Transverse colon (tissue), 4 donors: ENCODE measurements at regions not wholly inside any gene's neighbourhood (a gene's known extent, or its start where the extent isn't known, plus 50 kb on each side); places are given as distances from the start of the nearest gene placed in this dataset.

Experiments
- DNase-seq: peaks from one replicate; pipeline ENCODE4 v3.0.0-alpha.2; 2019
- H3K27ac ChIP-seq, 4 donors: fragments of 200-600 bp; sonication (generic); 2 replicates each; pipeline ENCODE4 v1.5.1; 2016 to 2018; ENCODE audit warnings: inconsistent platforms in 4 of 4
- H3K27me3 ChIP-seq: fragments of 200-600 bp; sonication (generic); 2 replicates; pipeline ENCODE4 v1.5.1; 2017; ENCODE audit warnings: inconsistent platforms
- H3K36me3 ChIP-seq, 4 donors: fragments of 200-600 bp; sonication (generic); 2 replicates each; pipeline ENCODE4 v1.5.1; 2017 to 2019; ENCODE audit warnings: inconsistent platforms in 4 of 4
- H3K4me1 ChIP-seq, 4 donors: fragments of 200-600 bp; sonication (generic); 2 replicates each; pipeline ENCODE4 v1.5.1; 2017 to 2020; ENCODE audit warnings: inconsistent platforms in 4 of 4
- H3K4me3 ChIP-seq, 4 donors: fragments of 200-600 bp; sonication (generic); 1 replicate in 1 of 4; 2 replicates in 3 of 4; pipeline versions ENCODE4 v1.5.1 to v1.6.1; 2017 to 2019; ENCODE audit warnings: inconsistent platforms in 4 of 4
- H3K9me3 ChIP-seq, 2 donors: fragments of 200-600 bp; sonication (generic); 2 replicates each; pipeline ENCODE4 v1.5.1; 2017 to 2019; ENCODE audit warnings: inconsistent platforms in 2 of 2
- CTCF ChIP-seq, 5 experiments: fragments of 200-600 bp in 3 of 5; fragments of 450-650 bp in 2 of 5; sonication (generic) in 3 of 5; IDR thresholded peaks; 1 replicate in 2 of 5; 2 replicates in 3 of 5; pipeline ENCODE4 v1.5.1; 2016 to 2017; ENCODE audit warnings: antibody characterized with exemption in 5 of 5, inconsistent platforms in 3 of 5, mild to moderate bottlenecking in 2 of 5, moderate library complexity in 1 of 5
- EP300 ChIP-seq: sonication (generic); formaldehyde crosslinking; IDR thresholded peaks from one replicate; pipeline ENCODE4 v1.6.1; 2017; ENCODE audit warnings: antibody characterized with exemption, low read depth
- POLR2A ChIP-seq: fragments of 450-650 bp; IDR thresholded peaks from one replicate; pipeline ENCODE4 v1.6.1; 2016; ENCODE audit warnings: antibody characterized with exemption, mild to moderate bottlenecking, moderate library complexity
- POLR2AphosphoS5 ChIP-seq, 3 donors: sonication (generic); formaldehyde crosslinking; IDR thresholded peaks; one replicate each; pipeline ENCODE4 v1.6.1; 2016; ENCODE audit warnings: antibody characterized with exemption in 3 of 3
- WGBS, 2 donors: methylation state at CpG; one replicate each; pipeline ENCODE4 v1.1.5; 2018; ENCODE audit warnings: low coverage in 1 of 2; 5-methylcytosine and 5-hydroxymethylcytosine counted together
- in situ Hi-C, 4 donors: fragments of 200-750 bp; cut with MboI; loops; one replicate each; pipeline versions ENCODE4 v1.15.0 to v1.15.1; 2017; ENCODE audit warnings: low sequenced_read_pairs in 3 of 4, low pct_ligation_motif_present in 1 of 4, low pct_unique_long_range_greater_than_20kb in 1 of 4
- intact Hi-C: fragments of 100-400 bp; cut with DNase I; formaldehyde crosslinking; loops from one replicate; pipeline ENCODE4 v1.15.1; 2023; ENCODE audit warnings: low total_unique reads

DNA sequence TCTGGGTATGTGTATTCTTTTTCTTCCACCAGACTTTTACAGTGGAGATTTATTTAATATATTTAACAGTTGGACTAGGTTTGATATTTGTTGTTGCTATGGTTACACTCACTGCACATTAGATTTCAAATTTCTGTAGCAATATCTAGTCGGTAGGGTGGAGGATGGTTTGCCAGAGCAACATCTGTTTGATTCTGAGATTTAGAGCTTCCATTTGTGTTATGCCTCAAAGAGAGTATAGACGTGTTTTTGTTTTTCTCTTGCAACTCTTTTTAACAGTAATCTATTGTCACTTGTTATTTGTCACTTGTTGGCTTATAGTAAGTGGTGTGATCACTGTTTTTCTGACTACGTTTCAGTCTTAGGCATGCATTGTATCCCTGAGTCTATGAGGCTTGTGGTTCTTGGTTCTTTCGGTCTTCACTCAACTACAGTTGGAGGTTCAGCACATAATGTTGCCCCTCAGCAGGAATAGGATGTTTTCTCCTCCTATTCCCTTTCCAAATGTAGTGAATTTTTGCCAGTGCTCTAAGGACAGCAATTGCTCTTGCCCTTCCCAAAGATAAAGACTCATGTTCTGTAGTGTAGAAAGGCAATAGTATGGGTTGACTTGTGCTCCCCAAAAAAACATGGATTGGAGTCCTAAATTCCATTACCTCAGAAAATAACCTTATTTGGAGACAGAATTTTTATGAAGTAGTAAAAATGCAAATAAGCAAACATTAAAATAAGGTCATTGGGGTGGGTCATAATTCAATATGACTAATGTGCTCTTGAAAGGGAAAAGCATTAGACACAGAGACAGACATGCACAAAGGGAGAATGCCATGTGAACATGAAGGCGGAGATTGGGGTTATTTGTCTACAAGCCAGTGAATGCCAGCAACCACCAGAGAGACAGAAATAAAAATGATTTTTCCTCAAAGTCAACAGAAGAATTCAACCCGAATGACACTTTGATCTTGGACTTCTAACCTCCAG is 692.1 kb downstream of the DIPK2A start:
- Histone ChIP-seq H3K36me3 (no peaks in the 10 kb centered on the region), H3K9me3 (no peaks in the 10 kb centered on the region), H3K27ac (no peak overlapping the region), H3K27me3 (no peaks in the 10 kb centered on the region), H3K4me1 (no peaks in the 10 kb centered on the region), H3K4me3 (no peak overlapping the region)
- in situ Hi-C loops (no loop called here), intact Hi-C loops (no loop called here)
- no peak for DNase-seq
- TF ChIP-seq POLR2AphosphoS5 (IDR thresholded peaks at IDR 0.05) (no peak), POLR2A (no peak), EP300 (no peak)
- 64 to 70% methylated on average over 4 to 6 of the region's 6 CpGs for WGBS, 2 donors

GRCh38 chr3:144665567-144666053 is 694.0 kb downstream of the DIPK2A start:
- Histone ChIP-seq H3K27ac (no peak overlapping the region), H3K9me3 (no peaks in the 10 kb centered on the region), H3K27me3 (no peaks in the 10 kb centered on the region), H3K36me3 (no peaks in the 10 kb centered on the region), H3K4me3 (no peak overlapping the region), H3K4me1 (no peaks in the 10 kb centered on the region)
- DNase-seq, result no peak
- WGBS, 2 donors, result 53 to 67% methylated on average over 1 of the region's 1 CpG
- in situ Hi-C loops (no loop called here), intact Hi-C loops (no loop called here)
- no peak for TF ChIP-seq CTCF (IDR thresholded peaks at IDR 0.05)
- no peak for TF ChIP-seq POLR2A

- intact Hi-C loops (no loop called here), in situ Hi-C loops (no loop called here)
- WGBS, 2 donors, result 80 to 87% methylated on average over 3 of the region's 3 CpGs
- Histone ChIP-seq H3K9me3 (no peaks in the 10 kb centered on the region), H3K27me3 (no peaks in the 10 kb centered on the region), H3K4me1 (no peaks in the 10 kb centered on the region), H3K27ac (no peak overlapping the region), H3K36me3 (no peaks in the 10 kb centered on the region), H3K4me3 (no peak overlapping the region)
- DNase-seq, result no peak
- TF ChIP-seq CTCF (IDR thresholded peaks at IDR 0.05), result no peak
- TF ChIP-seq EP300, result no peak
- no peak for TF ChIP-seq POLR2AphosphoS5 (IDR thresholded peaks at IDR 0.05)
- TF ChIP-seq POLR2A, result no peak
Observed at GRCh38 chr3:144670571-144670970, 698.9 kb downstream of the DIPK2A start.

- no peaks in the 10 kb centered on the region for H3K4me1 ChIP-seq
- no peak for TF ChIP-seq POLR2AphosphoS5 (IDR thresholded peaks at IDR 0.05)
- TF ChIP-seq EP300, result no peak
- TF ChIP-seq CTCF (IDR thresholded peaks at IDR 0.05), result no peak
- TF ChIP-seq POLR2A, result no peak
- no peaks in the 10 kb centered on the region for H3K36me3 ChIP-seq
- WGBS, 2 donors, result 36 to 50% methylated on average over 1 of the region's 1 CpG
- no peaks in the 10 kb centered on the region for H3K9me3 ChIP-seq
- H3K27ac ChIP-seq, result no peak overlapping the region
- no peak overlapping the region for H3K4me3 ChIP-seq
- in situ Hi-C loops, result no loop called here
- intact Hi-C loops, result no loop called here
- H3K27me3 ChIP-seq, result no peaks in the 10 kb centered on the region
- DNase-seq, result no peak
Observed at GRCh38 chr3:144677103-144677502, 705.5 kb downstream of the DIPK2A start.
